ENCODE measurements at regions not wholly inside any gene's neighbourhood (a gene's known extent, or its start where the extent isn't known, plus 50 kb on each side); places are given as distances from the start of the nearest gene placed in this dataset.

DNA sequence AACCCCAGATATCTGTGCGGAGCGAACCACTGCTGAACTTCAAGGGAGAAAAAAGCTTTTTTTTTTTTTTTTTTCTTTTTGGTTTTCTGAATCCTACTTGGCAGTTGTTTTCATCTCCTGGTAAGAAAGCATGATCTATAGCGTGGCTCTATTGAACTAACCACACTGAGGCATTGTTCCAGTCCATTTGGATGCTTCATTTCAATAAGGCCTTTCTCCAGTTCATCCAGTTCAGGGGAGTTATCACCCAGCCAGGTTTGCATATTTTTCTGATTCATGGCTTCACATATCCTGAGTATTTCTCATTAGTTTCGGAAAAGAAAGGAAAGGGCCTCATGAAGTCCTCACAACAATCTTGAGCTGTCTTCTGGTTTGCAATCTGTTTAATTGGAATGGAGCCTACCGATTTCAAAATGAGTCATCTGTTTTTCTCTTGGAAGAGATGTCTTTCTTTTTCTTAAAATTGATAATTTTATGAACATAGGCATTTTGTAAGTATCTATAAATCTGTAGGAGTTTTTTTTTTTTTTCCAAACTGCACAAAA lies 93.1 kb upstream of the STEAP4 start:
- DNase-seq: no peak

DNA sequence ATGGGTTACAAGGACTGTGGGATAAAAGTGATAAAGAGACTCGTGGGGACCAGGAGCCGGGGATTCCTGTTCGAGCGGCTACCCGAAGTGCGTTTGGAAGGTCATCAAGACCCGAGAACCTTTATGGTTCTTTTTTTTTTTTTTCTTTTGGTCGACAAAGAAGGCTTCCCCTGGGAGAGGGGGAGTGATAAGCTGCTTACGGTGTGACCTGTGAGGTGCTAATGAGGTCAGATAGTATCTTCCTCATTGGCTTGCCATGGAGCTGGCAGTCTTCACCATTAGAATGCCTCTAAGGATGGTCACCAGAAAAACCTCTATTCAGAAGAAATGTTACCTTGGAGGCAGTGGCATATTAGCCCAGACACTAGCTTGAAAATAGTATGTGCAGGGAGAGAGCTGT lies 92.3 kb upstream of the STEAP4 start:
- no peak for DNase-seq

DNA sequence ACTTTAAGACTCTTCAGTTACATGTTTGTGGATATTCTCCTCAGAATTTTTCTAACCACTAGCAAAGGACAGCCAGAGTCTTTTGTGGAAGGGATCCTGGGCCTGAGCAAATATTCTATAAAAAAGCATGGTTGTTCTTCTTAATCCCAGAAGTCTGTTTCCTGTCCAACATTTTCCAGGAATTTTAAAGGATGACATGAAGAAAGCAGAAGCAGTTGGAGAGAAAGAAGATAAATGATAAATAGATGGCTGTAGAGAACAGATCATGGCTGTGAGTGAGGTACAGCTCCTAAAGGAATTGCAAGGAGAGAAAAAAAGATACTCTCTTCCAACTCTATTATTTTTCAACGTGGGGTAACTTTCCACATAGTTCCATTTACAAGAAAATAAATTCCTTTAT lies 91.8 kb upstream of the STEAP4 start:
- no peak for DNase-seq

DNA sequence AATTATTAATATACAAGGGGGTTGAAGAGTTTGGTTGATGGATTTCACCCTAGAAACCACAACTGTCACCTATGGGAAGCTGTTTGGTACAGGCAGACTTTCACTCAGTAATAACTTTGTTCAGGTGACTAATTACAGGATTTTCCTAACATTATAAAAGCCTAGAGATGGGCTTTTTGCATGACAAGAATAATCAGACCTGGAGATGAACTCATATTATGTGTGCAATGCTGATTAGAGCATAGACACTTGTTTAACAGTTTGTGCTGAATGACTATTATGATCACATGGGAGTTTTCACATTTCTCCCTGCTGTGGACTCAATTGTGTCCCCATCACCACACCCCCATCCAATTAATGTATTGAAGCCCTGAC lies 90.2 kb upstream of the STEAP4 start:
- no peak for DNase-seq

DNA sequence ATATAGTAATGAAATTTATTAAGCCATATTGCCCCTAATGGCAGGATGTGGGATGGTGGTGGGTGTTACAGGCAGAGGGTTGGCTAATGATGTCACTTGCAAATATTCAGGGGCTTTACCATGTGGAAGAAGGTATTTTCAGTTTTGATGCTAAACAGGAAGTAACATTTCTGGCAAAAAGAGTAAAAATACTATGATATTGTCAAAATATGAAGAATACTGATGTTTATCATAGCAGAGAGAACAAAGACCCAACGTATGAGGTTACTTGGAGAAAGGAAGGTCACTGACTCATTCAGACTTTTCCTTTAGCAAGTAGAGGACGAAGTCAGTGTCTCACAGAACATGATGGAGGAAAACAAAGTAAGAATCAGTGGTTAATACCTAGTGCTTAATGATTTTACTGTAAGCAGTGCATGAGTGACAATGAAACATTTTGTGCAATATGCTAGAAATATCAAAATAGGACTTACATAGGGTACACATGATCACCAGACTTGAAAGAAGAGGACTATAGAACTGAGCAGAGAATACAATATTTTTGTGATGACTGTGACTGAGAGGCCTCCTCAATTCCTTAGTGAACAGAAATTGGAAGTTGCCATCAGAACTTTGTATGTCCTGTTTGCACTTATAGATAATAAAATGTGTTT lies 89.7 kb upstream of the STEAP4 start:
- no peak for DNase-seq

DNA sequence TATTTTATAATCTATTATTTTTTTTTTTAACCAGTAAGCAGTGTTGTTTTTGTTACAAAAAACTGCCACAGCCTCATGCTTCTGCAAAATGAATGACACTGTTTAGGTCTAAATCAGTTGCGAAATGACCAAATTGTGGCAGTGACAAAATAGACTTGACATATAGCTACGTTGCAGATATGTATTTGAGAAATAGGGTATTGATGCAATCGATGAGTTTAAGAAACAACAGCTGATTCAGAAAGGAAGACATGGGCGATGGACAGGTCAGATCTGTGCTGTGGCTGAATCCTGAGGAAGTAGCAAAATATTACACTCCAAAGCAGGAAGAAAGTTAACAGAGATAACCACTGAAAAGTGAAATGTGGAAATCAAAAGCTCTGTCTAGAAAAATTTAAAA lies 89.0 kb upstream of the STEAP4 start:
- DNase-seq: peak in 1 of 2 donors; percentile 4

DNA sequence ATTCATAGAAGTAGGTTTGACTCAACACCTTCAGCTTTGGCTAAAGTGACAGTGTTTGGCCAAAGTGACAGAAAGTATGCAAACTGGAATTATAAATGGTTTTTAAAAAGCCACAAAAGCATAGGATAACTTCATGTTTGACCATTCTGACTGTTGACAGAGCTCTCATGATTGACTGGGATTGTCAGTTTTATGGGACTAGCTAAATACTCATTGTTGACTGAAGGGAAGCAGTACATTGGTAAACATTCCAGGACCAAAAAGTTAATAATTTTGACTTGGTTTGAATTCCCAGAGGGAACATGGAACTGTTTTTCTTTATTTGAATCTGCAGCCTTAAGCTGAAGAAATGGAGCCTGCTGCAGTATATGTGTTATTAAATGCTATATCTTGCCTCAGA lies 84.6 kb upstream of the STEAP4 start:
- DNase-seq: no peak

DNA sequence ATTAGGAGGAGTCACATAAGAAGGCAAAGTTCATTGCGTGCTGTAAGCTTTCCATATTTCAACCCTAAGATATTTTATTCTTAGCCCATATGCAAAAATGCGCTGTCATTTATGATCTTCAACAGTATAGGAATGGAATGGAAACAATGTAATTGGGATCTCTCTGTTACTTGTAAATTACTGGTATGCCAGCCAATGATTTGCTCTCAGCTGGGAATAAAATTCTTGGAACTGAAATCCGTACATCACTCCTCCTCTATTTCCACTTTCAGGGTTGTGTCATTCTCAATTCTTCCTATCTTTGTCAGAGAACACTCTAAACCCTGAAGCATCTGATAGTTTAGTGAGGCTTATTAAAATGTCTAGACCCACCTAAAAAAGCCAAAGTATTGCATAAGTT lies 80.7 kb upstream of the STEAP4 start:
- DNase-seq: no peak

DNA sequence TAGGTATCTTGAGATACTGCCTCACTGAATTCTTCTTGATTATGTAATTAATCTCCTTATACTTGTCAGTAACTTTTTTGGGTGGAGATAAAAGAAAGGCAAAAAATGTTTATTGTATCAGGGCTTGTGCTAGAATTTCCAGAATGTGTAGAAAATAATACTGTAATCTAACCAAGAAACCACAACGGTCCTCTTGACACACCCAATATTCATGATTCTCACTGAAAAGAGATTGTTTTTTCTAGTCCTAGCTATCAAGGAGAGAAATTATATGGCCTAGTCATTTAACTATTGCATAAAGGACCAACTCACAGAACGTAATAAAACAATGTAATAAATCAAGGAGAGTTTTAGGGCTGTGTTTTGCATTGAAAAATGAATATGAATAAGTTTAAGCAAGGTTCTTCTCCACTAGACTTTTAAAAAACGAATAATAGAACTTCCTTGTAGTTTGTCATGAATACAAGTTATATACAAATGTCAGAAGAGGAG lies 80.0 kb upstream of the STEAP4 start:
- DNase-seq: no peak

DNA sequence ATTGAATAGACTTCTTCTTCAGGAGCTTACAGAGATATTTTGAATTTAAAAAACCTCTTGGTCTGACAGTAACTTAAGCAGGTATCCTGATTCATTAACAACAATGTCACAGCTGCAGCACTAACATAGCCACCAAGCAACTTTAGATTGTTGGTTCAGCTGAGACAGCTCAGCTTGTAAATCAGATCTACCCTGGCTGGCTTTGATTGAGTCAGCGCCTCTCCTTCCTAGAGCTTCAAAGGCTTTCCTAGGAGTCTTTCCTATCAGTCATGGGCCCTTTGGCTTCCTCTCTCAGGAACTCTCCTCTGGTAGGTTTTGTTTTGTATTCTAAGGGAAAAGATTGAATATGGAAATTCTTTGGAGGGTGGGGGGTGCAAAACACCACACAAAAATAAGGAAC lies 70.7 kb upstream of the STEAP4 start:
- DNase-seq: no peak

DNA sequence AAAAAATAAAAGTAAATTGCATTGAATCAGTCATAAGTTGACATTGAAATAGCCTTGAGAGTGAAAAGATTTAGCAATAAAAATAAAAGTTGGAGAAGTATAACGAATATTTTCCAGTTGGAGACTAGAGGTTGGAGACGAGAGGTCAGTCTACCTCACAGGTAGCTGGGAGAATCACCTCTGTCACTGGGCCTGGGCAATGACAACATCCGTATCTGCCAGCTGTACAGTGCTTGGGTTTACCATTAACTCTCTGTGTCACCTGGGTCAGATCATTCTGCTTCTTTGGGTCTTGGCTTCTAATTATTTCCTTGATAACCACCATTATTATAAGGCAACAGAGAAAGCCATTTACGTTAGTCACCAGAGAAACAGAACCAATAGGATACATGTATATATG lies 62.0 kb upstream of the STEAP4 start:
- no peak for DNase-seq

DNA sequence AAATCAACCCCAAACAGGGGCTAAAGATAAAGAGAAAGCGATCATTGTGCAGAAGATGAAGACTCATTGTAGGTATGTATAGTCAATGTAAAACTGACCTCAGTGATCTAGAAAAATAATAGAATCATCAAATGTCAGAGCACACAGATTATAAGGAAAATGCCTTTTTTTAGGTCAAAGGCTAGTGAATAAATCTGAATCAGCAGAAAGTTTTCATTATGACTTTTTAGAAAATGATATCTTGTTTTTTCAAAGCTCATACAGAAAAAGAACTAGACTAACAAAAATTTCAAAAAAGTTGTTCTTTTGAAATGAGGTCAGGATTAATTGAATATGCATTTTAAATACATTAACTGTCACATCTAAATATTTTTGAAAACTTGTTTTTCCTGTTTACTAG lies 60.2 kb upstream of the STEAP4 start:
- DNase-seq: no peak

DNA sequence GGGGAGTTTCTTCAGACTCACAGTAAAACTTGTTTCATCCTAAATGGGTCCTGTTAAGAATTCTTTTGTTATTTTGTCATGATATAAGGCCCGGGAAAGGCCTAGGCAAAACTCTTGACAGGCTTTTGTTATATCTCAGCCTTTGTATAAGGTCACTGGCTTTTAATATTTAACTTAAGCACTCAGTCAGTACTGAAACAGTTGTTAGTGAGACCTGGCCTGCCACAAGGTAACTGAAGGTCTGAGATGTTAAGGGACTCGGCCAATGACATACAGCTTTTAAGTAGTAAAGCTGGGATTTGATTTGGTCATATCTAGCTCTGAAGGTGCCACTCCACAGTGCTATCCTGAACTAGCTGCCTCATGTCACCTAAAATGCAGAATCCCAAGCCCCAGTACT lies 57.2 kb upstream of the STEAP4 start:
- no peak for DNase-seq

DNA sequence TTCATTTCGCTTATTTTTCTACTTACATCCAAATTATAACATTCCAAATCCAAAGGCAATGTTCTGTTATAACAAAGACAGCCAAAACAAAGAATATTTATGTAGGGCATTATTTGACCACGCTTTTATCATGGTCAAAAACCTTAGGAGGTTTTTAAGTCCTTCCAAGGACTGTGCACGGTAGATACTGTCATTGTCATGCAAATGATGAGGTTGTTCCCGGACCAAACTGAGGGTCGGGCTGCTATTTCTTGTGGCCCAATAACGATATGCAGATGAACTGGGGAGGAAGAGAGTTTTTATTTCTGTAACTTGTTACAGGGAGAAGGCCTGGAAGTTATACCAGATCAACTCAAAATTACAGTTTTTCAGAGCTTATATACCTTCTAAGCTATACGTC lies 56.6 kb upstream of the STEAP4 start:
- no peak for DNase-seq

DNA sequence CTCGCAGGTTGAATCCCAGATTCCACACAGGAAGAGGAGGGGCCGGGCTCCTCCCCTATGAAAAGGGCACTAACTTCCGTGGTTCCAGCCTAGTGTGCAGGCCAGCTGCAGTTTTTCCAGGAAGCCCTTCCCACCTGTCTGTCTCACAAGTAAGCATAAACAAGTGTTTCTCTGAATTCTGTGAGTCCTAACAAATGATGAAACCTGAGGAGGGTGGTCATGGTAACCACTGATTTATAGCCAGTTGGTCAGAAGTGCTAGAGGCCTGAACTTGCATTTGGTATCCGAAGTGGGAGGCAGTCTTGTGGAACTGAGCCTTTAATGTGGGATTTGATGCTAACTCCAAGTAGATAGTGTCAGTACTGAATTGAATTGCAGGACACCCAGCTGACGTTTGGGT lies 54.7 kb upstream of the STEAP4 start:
- no peak for DNase-seq

DNA sequence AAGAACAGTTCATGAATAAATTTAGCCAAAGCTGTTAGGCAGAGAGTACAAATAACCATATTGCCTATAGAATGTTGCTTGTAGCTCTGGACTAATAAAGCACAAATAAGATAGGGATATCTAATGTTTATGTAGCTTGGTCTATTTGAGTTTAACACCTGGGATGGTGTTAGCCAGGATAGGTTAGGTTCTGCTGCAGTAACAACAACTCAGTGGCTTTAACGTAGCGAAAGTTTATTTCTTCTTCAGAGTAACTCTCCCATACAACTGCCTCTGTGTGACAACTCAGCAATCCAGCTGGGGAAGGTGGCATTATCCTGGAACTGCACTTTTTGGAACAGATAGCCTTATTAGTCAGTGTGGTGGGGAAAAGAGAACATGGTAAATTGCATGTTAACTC lies 52.2 kb upstream of the STEAP4 start:
- no peak for DNase-seq

DNA sequence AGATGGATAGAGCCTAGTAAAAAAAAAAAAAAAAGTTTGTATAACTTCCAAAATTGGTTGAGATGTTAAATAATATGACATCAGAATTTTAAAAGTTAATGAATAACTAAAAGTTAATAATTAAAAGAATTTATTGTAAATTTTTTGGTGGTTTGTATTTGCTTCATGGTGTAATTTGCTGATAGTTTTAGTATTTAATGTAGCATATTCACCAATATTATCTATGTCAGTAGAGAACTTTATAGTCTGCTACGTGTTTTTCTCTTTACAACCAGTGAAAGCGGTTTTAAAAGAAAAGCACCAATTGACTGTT lies 51.8 kb upstream of the STEAP4 start:
- DNase-seq: no peak

DNA sequence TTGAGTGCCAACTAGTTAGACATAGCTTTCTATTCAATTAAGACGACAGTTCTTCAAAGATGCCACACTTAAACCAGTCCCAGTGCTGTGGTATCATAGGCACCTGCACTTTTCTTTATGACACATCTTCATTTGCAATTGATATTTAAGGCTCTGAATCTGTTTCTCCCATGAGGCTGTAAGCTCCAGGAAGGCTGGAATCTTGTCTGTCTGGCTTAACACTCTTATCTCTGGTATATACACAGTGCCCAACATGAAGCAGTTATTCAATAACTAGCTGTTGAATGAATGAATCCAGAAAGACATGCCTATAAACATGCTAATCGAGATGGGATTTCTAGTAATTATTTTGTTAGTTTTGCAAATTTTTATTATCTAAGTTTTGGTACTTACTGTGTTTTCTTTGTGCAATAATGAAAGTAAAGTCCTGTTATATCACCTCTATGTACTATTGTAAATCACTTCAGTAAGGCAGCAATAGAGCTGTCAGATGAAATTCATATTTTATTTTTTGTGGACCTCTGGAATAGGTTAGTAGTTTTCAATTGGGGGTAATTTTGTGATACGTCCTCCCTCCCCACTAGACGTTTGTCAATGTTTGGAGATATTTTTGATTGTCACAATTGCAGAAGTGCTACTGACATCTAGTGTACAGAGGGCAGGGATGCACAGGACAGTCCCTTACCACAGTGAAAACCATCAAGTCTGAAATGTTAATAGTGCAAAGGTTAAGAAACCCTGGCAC lies 51.3 kb upstream of the STEAP4 start:
- no peak for DNase-seq

DNA sequence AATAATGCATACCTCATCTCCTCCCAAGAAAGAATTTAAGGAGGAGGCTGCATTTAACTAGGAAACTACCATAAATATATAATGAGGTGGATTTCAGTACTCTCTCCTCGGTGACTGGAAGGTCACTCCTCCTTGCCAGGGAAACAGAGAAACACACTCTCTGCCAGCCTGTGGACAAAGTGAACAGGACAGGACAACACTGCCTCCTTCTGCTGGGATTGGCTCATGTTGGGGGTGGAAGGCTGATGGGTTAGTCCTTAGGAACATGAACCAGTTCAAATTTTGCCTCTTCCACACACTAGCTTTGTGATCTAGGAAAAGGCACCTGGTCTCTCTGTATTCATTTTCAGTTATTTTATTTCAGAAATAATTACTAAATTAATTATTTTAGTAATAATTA lies 50.6 kb upstream of the STEAP4 start:
- DNase-seq: peak in 1 of 2 donors; percentile 41

Measured in CD4-positive, alpha-beta T cell treated with Interleukin-1 beta for 1 hour (primary cell).